ENCODE measurements at regions not wholly inside any gene's neighbourhood (a gene's known extent, or its start where the extent isn't known, plus 50 kb on each side); places are given as distances from the start of the nearest gene placed in this dataset.

DNA sequence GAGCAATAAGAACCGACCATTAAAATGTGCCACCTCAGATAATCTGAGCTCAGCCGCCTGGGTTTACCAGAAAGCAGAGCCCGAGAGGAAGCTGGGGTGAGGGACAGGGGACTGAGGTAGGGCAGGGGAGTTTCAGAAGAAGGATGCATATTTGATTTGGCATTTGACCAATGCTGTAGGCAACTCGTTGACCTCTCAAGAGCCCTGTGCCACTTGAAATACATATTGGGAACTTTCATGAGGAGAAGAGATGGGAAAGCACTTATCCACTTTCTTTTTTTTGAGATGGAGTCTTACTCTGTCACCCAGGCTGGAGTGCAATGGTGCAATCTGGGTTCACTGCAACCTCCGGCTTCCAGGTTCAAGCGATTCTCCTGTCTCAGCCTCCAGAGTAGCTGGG lies 148.4 kb upstream of the SPRED2 start:
- TF ChIP-seq, protein P1, sequence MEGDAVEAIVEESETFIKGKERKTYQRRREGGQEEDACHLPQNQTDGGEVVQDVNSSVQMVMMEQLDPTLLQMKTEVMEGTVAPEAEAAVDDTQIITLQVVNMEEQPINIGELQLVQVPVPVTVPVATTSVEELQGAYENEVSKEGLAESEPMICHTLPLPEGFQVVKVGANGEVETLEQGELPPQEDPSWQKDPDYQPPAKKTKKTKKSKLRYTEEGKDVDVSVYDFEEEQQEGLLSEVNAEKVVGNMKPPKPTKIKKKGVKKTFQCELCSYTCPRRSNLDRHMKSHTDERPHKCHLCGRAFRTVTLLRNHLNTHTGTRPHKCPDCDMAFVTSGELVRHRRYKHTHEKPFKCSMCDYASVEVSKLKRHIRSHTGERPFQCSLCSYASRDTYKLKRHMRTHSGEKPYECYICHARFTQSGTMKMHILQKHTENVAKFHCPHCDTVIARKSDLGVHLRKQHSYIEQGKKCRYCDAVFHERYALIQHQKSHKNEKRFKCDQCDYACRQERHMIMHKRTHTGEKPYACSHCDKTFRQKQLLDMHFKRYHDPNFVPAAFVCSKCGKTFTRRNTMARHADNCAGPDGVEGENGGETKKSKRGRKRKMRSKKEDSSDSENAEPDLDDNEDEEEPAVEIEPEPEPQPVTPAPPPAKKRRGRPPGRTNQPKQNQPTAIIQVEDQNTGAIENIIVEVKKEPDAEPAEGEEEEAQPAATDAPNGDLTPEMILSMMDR (IDR thresholded peaks at IDR 0.05), result no peak
- no peak for TF ChIP-seq REST (IDR thresholded peaks at IDR 0.05; ENCODE audit: insufficient read depth in 1 of 2, low read depth in 2 of 2, low read length in 1 of 2)
- TF ChIP-seq TCF7L2 (IDR thresholded peaks at IDR 0.05; ENCODE audit: low read depth, low read length), result no peak
- no peak for TF ChIP-seq POLR2AphosphoS5 (IDR thresholded peaks at IDR 0.05; ENCODE audit: low read depth, low read length)
- TF ChIP-seq SIN3A (IDR thresholded peaks at IDR 0.05; ENCODE audit: borderline replicate concordance, insufficient read depth, low read depth, low read length), result no peak
- CTCF ChIA-PET, result no interaction called here

GRCh38 chr2:65579506-65580235 lies 147.3 kb upstream of the SPRED2 start:
- BruUV-seq (replicated peaks), result no TSS peak
- H3K27ac ChIP-seq (ENCODE audit: low read length), result no peak overlapping the region; the same call in 1 of the 2 replicates
- no peak overlapping the region for H3K4me3 ChIP-seq (ENCODE audit: low read depth in 2 of 2, low read length in 2 of 2)
- in situ Hi-C loops (cut with HindIII; ENCODE audit: low pct_unique_long_range_greater_than_20kb, low sequenced_read_pairs) (no loop called here), intact Hi-C loops (cut with micrococcal nuclease; ENCODE audit: unreplicated experiment) (loop anchor here (10.0 kb wide), 1 partner anchor 535 kb away; no protein-coding TSS in a partner anchor)
- no peak for TF ChIP-seq REST (IDR thresholded peaks at IDR 0.05; ENCODE audit: insufficient read depth in 1 of 2, low read depth in 2 of 2, low read length in 1 of 2)
- no peak for TF ChIP-seq TCF7L2 (IDR thresholded peaks at IDR 0.05; ENCODE audit: low read depth, low read length)
- TF ChIP-seq POLR2AphosphoS5 (IDR thresholded peaks at IDR 0.05; ENCODE audit: low read depth, low read length), result no peak
- TF ChIP-seq, protein P1 (IDR thresholded peaks at IDR 0.05), result no peak
- TF ChIP-seq SIN3A (IDR thresholded peaks at IDR 0.05; ENCODE audit: borderline replicate concordance, insufficient read depth, low read depth, low read length), result no peak
- DNase-seq (ENCODE audit: low read depth, low spot score), result no peak
- no peak for ATAC-seq
- POLR2A ChIA-PET, result interaction anchor here (0.5 to 0.6 kb wide), 2 partner anchors 150 to 172 kb away, joined by 4 to 6 read pairs; no protein-coding TSS in a partner anchor
- peaks cover 14% of the 10 kb centered on the region for H3K4me1 ChIP-seq (ENCODE audit: control insufficient read depth, insufficient read depth, low read length)
- no peaks in the 10 kb centered on the region for H3K27me3 ChIP-seq (ENCODE audit: control insufficient read depth, insufficient read depth, low read length)
- CTCF ChIA-PET, result no interaction called here
- H3K9me3 ChIP-seq (ENCODE audit: control insufficient read depth, insufficient read depth, low read depth, low read length), result no peaks in the 10 kb centered on the region
- H3K36me3 ChIP-seq (ENCODE audit: control insufficient read depth, insufficient read depth, low read length), result no peaks in the 10 kb centered on the region

More for the DNA sequence above, 148.4 kb upstream of the SPRED2 start:
- no peaks in the 10 kb centered on the region for H3K27me3 ChIP-seq (ENCODE audit: control insufficient read depth, insufficient read depth, low read length)
- intact Hi-C loops (cut with micrococcal nuclease; ENCODE audit: unreplicated experiment) (no loop called here), in situ Hi-C loops (cut with HindIII; ENCODE audit: low pct_unique_long_range_greater_than_20kb, low sequenced_read_pairs) (no loop called here)
- POLR2A ChIA-PET, result no interaction called here
- H3K36me3 ChIP-seq (ENCODE audit: control insufficient read depth, insufficient read depth, low read length), result no peaks in the 10 kb centered on the region
- H3K4me3 ChIP-seq (ENCODE audit: low read depth in 2 of 2, low read length in 2 of 2), result no peak overlapping the region
- no TSS peak for BruUV-seq (replicated peaks)
- DNase-seq (ENCODE audit: low read depth, low spot score) (no peak), ATAC-seq (no peak)
- H3K27ac ChIP-seq (ENCODE audit: low read length), result no peak overlapping the region
- H3K9me3 ChIP-seq (ENCODE audit: control insufficient read depth, insufficient read depth, low read depth, low read length), result no peaks in the 10 kb centered on the region
- H3K4me1 ChIP-seq (ENCODE audit: control insufficient read depth, insufficient read depth, low read length), result peaks cover 14% of the 10 kb centered on the region

Data from Panc1 (cell line).